ENCODE measurements at regions not wholly inside any gene's neighbourhood (a gene's known extent, or its start where the extent isn't known, plus 50 kb on each side); places are given as distances from the start of the nearest gene placed in this dataset.

DNA sequence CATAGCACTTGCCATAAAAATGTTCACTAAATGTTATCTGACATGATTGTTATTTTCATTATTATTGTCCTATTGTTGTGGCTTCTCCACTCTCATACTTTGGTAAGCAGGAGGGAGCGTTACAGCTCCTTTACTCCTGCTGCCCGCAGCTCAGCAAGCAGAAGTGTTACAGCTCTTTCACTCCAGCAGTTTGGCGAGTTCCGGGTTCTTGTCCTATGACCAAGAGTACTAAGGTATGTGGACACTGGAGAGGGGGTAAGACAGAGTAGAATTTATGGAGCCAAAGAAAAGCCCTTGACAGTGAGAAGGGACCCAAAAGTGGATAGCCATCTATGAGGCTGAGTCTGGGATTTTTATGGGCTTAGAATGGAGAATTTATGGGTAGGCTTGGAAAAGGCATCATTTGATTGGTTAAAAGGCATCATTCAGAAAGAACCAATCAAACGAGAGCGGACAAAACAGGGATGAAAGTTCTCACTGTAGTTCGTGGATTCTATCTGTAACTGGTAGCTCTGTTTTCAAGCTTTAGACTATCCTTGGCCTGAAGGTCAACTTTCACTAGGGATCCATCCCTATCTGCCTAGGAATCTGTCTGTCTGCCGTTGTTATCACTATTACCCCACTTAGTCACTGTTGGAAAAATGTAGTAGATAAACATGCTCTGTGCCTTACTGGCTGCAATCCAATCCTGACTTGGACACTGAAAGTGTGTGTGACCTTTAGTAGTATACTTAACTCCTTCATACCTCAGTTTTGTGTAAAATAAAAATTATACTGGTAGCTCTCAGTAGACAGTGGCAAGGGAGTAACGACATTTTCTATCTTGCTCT, 545.6 kb upstream of the LCORL start:
- intact Hi-C loops (cut with DNase I): no loop called here
- H3K4me3 ChIP-seq: no peak overlapping the region
- H3K27ac ChIP-seq: no peak overlapping the region
- H3K27me3 ChIP-seq: no peaks in the 10 kb centered on the region
- DNase-seq (ENCODE audit: low spot score in 2 of 2): no peak
- no peaks in the 10 kb centered on the region for H3K9me3 ChIP-seq
- TF ChIP-seq, protein P1, sequence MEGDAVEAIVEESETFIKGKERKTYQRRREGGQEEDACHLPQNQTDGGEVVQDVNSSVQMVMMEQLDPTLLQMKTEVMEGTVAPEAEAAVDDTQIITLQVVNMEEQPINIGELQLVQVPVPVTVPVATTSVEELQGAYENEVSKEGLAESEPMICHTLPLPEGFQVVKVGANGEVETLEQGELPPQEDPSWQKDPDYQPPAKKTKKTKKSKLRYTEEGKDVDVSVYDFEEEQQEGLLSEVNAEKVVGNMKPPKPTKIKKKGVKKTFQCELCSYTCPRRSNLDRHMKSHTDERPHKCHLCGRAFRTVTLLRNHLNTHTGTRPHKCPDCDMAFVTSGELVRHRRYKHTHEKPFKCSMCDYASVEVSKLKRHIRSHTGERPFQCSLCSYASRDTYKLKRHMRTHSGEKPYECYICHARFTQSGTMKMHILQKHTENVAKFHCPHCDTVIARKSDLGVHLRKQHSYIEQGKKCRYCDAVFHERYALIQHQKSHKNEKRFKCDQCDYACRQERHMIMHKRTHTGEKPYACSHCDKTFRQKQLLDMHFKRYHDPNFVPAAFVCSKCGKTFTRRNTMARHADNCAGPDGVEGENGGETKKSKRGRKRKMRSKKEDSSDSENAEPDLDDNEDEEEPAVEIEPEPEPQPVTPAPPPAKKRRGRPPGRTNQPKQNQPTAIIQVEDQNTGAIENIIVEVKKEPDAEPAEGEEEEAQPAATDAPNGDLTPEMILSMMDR (IDR thresholded peaks at IDR 0.05): no peak
- H3K4me1 ChIP-seq: no peaks in the 10 kb centered on the region
- H3K36me3 ChIP-seq: no peaks in the 10 kb centered on the region

- Histone ChIP-seq H3K4me3 (no peak overlapping the region), H3K27me3 (no peaks in the 10 kb centered on the region), H3K9me3 (no peaks in the 10 kb centered on the region), H3K27ac (no peak overlapping the region), H3K36me3 (no peaks in the 10 kb centered on the region), H3K4me1 (no peaks in the 10 kb centered on the region)
- no peak for DNase-seq (ENCODE audit: low spot score in 2 of 2)
- intact Hi-C loops (cut with DNase I): no loop called here
- TF ChIP-seq, protein P1 (IDR thresholded peaks at IDR 0.05): no peak
These were observed 537.9 kb upstream of the LCORL start for GRCh38 chr4:18559492-18559891.

GRCh38 chr4:18556402-18556801, 534.8 kb upstream of the LCORL start:
- TF ChIP-seq, protein P1 (IDR thresholded peaks at IDR 0.05): no peak
- DNase-seq (ENCODE audit: low spot score in 2 of 2): no peak

DNA sequence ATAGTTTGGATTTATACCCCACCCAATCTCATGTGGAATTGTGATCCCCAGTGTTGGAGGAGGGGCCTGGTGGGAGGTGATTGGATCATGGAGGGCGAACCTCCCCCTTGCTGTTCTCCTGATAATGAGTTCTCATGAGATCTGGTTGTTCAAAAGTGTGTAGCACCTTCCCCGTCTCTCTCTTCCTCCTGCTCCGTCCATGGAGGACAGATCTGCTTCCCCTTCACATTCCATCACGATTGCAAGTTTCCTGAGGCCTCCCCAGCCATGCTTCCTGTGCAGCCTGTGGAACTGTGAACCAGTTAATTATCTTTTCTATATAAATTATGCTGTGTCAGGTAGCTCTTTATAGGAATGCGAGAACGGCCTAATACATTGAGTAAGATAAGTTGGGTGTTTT, 518.8 kb upstream of the LCORL start:
- intact Hi-C loops (cut with DNase I): no loop called here
- no peaks in the 10 kb centered on the region for H3K9me3 ChIP-seq
- TF ChIP-seq, protein P1 (IDR thresholded peaks at IDR 0.05): no peak
- no peak overlapping the region for H3K4me3 ChIP-seq
- no peak overlapping the region for H3K27ac ChIP-seq
- no peaks in the 10 kb centered on the region for H3K4me1 ChIP-seq
- no peak for DNase-seq (ENCODE audit: low spot score in 2 of 2)
- H3K36me3 ChIP-seq: no peaks in the 10 kb centered on the region
- no peaks in the 10 kb centered on the region for H3K27me3 ChIP-seq

More at GRCh38 chr4:18556402-18556801, 534.8 kb upstream of the LCORL start:
- intact Hi-C loops (cut with DNase I): no loop called here
- Histone ChIP-seq H3K9me3 (no peaks in the 10 kb centered on the region), H3K4me3 (no peak overlapping the region), H3K27ac (no peak overlapping the region), H3K36me3 (no peaks in the 10 kb centered on the region), H3K4me1 (no peaks in the 10 kb centered on the region), H3K27me3 (no peaks in the 10 kb centered on the region)

DNA sequence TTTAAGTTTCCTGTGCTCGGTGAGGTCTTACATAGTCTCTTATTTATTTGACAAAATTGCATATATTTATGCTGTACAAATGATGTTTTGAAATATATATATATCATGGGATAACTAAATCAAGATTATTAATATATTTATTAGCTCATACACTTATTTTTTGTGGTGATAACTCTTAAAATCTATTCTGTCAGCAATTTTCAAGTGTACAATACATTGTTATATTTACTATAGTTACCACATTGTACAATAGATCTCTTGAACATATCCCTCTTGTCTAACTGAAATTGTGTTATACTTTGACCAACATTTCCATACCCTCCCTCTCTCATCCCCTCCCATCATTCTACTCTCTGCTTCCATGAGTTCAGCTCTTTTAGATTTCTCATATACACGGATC, 516.6 kb upstream of the LCORL start:
- H3K4me1 ChIP-seq: no peaks in the 10 kb centered on the region
- no peak for DNase-seq (ENCODE audit: low spot score in 2 of 2)

More for the DNA sequence above, 516.6 kb upstream of the LCORL start:
- intact Hi-C loops (cut with DNase I): no loop called here
- TF ChIP-seq, protein P1 (IDR thresholded peaks at IDR 0.05): no peak
- Histone ChIP-seq H3K27me3 (no peaks in the 10 kb centered on the region), H3K36me3 (no peaks in the 10 kb centered on the region), H3K27ac (no peak overlapping the region), H3K4me3 (no peak overlapping the region), H3K9me3 (no peaks in the 10 kb centered on the region)

Measured in ascending aorta (tissue), 2 donors.